Liver (tissue), 8 donors: ENCODE measurements at regions not wholly inside any gene's neighbourhood (a gene's known extent, or its start where the extent isn't known, plus 50 kb on each side); places are given as distances from the start of the nearest gene placed in this dataset.

ENCODE experiments used
- DNase-seq: peaks from one replicate; pipeline ENCODE4 v3.0.0-alpha.2; 2017; ENCODE audit warnings: low spot score
- H3K27ac ChIP-seq, 2 donors: one replicate each; pipeline ENCODE4 v1.7.0; 2013; ENCODE audit warnings: inconsistent platforms in 2 of 2, low read length in 2 of 2, control low read depth in 1 of 2, low read depth in 1 of 2, mild to moderate bottlenecking in 1 of 2
- H3K27me3 ChIP-seq, 4 donors: one replicate each; pipeline versions ENCODE4 v1.6.1 to v1.7.0; 2013; ENCODE audit warnings: low read length in 3 of 4, inconsistent platforms in 1 of 4, mild to moderate bottlenecking in 1 of 4, moderate library complexity in 1 of 4; ENCODE audit not compliant: control insufficient read depth in 4 of 4, insufficient read depth in 4 of 4
- H3K36me3 ChIP-seq, 4 donors: one replicate each; pipeline versions ENCODE4 v1.6.1 to v1.7.0; 2013; ENCODE audit warnings: low read length in 3 of 4, mild to moderate bottlenecking in 3 of 4, low read depth in 1 of 4, moderate library complexity in 1 of 4; ENCODE audit not compliant: control insufficient read depth in 4 of 4, insufficient read depth in 3 of 4
- H3K4me1 ChIP-seq, 4 donors: one replicate each; pipeline versions ENCODE4 v1.6.1 to v1.7.0; 2013; ENCODE audit warnings: low read length in 3 of 4, mild to moderate bottlenecking in 3 of 4, moderate library complexity in 1 of 4; ENCODE audit not compliant: control insufficient read depth in 4 of 4, insufficient read depth in 4 of 4
- H3K4me3 ChIP-seq, 3 donors: one replicate each; pipeline versions ENCODE4 v1.6.1 to v1.7.0; 2013; ENCODE audit warnings: low read length in 3 of 3, control low read depth in 1 of 3, low read depth in 1 of 3, mild to moderate bottlenecking in 1 of 3
- H3K9ac ChIP-seq, 2 donors: one replicate each; pipeline ENCODE4 v1.7.0; 2013; ENCODE audit warnings: low read length in 2 of 2, mild to moderate bottlenecking in 2 of 2, moderate library complexity in 2 of 2, control low read depth in 1 of 2, low read depth in 1 of 2
- H3K9me3 ChIP-seq, 4 donors: one replicate each; pipeline versions ENCODE4 v1.6.1 to v1.7.0; 2013; ENCODE audit warnings: low read length in 3 of 4; ENCODE audit not compliant: control insufficient read depth in 4 of 4
- EGR1 ChIP-seq, 2 donors: IDR thresholded peaks; 2 replicates each; pipeline ENCODE4 v1.6.1; 2016 to 2018; ENCODE audit warnings: antibody characterized with exemption in 2 of 2, low read depth in 2 of 2
- FOXA1 ChIP-seq: IDR thresholded peaks from 2 replicates; pipeline ENCODE4 v1.6.1; 2016; ENCODE audit warnings: antibody characterized with exemption
- FOXA2 ChIP-seq: IDR thresholded peaks from 2 replicates; pipeline ENCODE4 v1.6.1; 2016; ENCODE audit warnings: antibody characterized with exemption
- GABPA ChIP-seq, 2 donors: IDR thresholded peaks in 1 of 2; conservative IDR thresholded peaks in 1 of 2; 2 replicates each; pipeline ENCODE4 v1.6.1; 2016; ENCODE audit warnings: antibody characterized with exemption in 2 of 2, mild to moderate bottlenecking in 1 of 2, moderate library complexity in 1 of 2
- HNF4A ChIP-seq, 2 donors: conservative IDR thresholded peaks; 2 replicates each; pipeline ENCODE4 v1.6.1; 2016; ENCODE audit warnings: antibody characterized with exemption in 2 of 2, mild to moderate bottlenecking in 2 of 2
- HNF4G ChIP-seq: IDR thresholded peaks from 2 replicates; pipeline ENCODE4 v1.6.1; 2016; ENCODE audit warnings: antibody characterized with exemption
- JUND ChIP-seq, 2 donors: IDR thresholded peaks; 2 replicates each; pipeline ENCODE4 v1.6.1; 2016; ENCODE audit warnings: antibody characterized with exemption in 2 of 2
- NR2F2 ChIP-seq: IDR thresholded peaks from 2 replicates; pipeline ENCODE4 v1.6.1; 2016; ENCODE audit warnings: antibody characterized with exemption
- RAD21 ChIP-seq, 2 donors: IDR thresholded peaks; 2 replicates each; pipeline ENCODE4 v1.6.1; 2016; ENCODE audit warnings: antibody characterized with exemption in 2 of 2, mild to moderate bottlenecking in 2 of 2
- RXRA ChIP-seq, 2 donors: IDR thresholded peaks; 2 replicates each; pipeline ENCODE4 v1.6.1; 2017 to 2018; ENCODE audit warnings: antibody characterized with exemption in 2 of 2, mild to moderate bottlenecking in 1 of 2
- SP1 ChIP-seq: IDR thresholded peaks from 2 replicates; pipeline ENCODE4 v1.6.1; 2018; ENCODE audit warnings: antibody characterized with exemption, mild to moderate bottlenecking
- TAF1 ChIP-seq: conservative IDR thresholded peaks from 2 replicates; pipeline ENCODE4 v1.6.1; 2016; ENCODE audit warnings: antibody characterized with exemption, mild to moderate bottlenecking
- YY1 ChIP-seq: IDR thresholded peaks from 2 replicates; pipeline ENCODE4 v1.6.1; 2016; ENCODE audit warnings: antibody characterized with exemption, mild to moderate bottlenecking
- WGBS: extraction: QIAGEN DNeasy Blood & Tissue Kit; methylation state at CpG from one replicate; pipeline ENCODE4 v1.1.7; 2013; 5-methylcytosine and 5-hydroxymethylcytosine counted together
- TF ChIP-seq, protein P1 (sequence below): IDR thresholded peaks from 2 replicates; pipeline ENCODE4 v1.6.1; 2016; ENCODE audit warnings: antibody characterized with exemption
- TF ChIP-seq, protein P2 (sequence below): IDR thresholded peaks from 2 replicates; pipeline ENCODE4 v1.6.1; 2016; ENCODE audit warnings: antibody characterized with exemption
- TF ChIP-seq, protein P3 (sequence below): IDR thresholded peaks from 2 replicates; pipeline ENCODE4 v1.6.1; 2016; ENCODE audit warnings: antibody characterized with exemption
- TF ChIP-seq, protein P4 (sequence below): IDR thresholded peaks from 2 replicates; pipeline ENCODE4 v1.6.1; 2016; ENCODE audit warnings: antibody characterized with exemption, mild to moderate bottlenecking
- TF ChIP-seq, protein P5 (sequence below): fragments of 150-350 bp; IDR thresholded peaks from 2 replicates; pipeline ENCODE4 v1.5.1; 2017; ENCODE audit warnings: improper control_type of control experiment, low read depth, low read length; ENCODE audit not compliant: missing input control
- donor health status: healthy.
- donor health status: healthy.
- donor health status: healthy.
- donor health status: healthy.
- donor health status: healthy.

DNA sequence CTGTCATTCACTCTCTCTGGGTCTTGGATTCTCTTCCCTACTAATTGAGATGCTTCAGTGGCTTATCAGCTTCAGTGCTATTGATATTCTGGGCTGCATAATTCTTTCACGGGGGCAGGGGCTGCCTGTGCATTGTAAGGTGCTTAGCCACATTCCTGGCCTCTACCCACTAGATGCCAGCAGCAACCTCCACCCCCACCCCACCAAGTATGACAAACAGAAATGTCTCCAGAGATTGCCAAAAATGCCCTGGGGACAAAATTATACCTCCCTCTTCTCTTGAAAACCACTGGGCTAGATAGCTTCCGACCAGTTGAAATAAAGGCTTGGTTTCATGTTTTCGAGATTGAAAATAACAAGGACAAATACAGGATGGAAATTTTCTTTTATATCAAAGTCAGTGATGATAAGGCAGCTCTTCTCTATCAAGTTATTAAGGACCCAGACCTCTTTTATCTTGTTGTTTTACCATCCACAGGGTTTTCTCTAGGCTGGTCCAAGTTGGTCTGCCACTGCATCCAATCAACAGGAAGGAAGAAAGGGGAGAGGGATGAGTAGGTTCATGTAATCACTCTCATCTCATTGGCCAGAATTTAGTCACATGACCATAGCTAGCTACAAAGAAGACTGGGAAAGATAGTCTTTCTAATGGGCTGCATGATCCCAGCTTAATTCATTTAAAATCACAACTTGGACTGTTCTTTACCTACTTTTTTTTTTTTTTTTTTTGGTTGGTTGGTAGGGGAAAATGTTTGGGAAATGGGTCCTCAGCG lies 92.1 kb upstream of the RANBP3L start:
- H3K9me3 ChIP-seq: no peaks in the 10 kb centered on the region
- H3K36me3 ChIP-seq: no peaks in the 10 kb centered on the region
- no peak for TF ChIP-seq HNF4A (conservative IDR thresholded peaks at IDR 0.05)
- TF ChIP-seq, protein P1, sequence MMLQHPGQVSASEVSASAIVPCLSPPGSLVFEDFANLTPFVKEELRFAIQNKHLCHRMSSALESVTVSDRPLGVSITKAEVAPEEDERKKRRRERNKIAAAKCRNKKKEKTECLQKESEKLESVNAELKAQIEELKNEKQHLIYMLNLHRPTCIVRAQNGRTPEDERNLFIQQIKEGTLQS: no peak
- TF ChIP-seq, protein P2, sequence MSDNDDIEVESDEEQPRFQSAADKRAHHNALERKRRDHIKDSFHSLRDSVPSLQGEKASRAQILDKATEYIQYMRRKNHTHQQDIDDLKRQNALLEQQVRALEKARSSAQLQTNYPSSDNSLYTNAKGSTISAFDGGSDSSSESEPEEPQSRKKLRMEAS: no peak
- no peak for TF ChIP-seq SP1
- no peak for TF ChIP-seq NR2F2
- TF ChIP-seq, protein P3, sequence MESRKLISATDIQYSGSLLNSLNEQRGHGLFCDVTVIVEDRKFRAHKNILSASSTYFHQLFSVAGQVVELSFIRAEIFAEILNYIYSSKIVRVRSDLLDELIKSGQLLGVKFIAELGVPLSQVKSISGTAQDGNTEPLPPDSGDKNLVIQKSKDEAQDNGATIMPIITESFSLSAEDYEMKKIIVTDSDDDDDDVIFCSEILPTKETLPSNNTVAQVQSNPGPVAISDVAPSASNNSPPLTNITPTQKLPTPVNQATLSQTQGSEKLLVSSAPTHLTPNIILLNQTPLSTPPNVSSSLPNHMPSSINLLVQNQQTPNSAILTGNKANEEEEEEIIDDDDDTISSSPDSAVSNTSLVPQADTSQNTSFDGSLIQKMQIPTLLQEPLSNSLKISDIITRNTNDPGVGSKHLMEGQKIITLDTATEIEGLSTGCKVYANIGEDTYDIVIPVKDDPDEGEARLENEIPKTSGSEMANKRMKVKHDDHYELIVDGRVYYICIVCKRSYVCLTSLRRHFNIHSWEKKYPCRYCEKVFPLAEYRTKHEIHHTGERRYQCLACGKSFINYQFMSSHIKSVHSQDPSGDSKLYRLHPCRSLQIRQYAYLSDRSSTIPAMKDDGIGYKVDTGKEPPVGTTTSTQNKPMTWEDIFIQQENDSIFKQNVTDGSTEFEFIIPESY: no peak
- no peak for TF ChIP-seq EGR1 (IDR thresholded peaks at IDR 0.05; ENCODE audit: low read depth in 2 of 2)
- no peak for TF ChIP-seq RAD21 (IDR thresholded peaks at IDR 0.05)
- no peak for TF ChIP-seq HNF4G
- no peak for TF ChIP-seq FOXA2
- TF ChIP-seq, protein P4, sequence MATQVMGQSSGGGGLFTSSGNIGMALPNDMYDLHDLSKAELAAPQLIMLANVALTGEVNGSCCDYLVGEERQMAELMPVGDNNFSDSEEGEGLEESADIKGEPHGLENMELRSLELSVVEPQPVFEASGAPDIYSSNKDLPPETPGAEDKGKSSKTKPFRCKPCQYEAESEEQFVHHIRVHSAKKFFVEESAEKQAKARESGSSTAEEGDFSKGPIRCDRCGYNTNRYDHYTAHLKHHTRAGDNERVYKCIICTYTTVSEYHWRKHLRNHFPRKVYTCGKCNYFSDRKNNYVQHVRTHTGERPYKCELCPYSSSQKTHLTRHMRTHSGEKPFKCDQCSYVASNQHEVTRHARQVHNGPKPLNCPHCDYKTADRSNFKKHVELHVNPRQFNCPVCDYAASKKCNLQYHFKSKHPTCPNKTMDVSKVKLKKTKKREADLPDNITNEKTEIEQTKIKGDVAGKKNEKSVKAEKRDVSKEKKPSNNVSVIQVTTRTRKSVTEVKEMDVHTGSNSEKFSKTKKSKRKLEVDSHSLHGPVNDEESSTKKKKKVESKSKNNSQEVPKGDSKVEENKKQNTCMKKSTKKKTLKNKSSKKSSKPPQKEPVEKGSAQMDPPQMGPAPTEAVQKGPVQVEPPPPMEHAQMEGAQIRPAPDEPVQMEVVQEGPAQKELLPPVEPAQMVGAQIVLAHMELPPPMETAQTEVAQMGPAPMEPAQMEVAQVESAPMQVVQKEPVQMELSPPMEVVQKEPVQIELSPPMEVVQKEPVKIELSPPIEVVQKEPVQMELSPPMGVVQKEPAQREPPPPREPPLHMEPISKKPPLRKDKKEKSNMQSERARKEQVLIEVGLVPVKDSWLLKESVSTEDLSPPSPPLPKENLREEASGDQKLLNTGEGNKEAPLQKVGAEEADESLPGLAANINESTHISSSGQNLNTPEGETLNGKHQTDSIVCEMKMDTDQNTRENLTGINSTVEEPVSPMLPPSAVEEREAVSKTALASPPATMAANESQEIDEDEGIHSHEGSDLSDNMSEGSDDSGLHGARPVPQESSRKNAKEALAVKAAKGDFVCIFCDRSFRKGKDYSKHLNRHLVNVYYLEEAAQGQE: no peak
- no peak for TF ChIP-seq FOXA1
- no peak for TF ChIP-seq YY1
- TF ChIP-seq GABPA (IDR thresholded peaks at IDR 0.05 in 1 of 2, conservative IDR thresholded peaks at IDR 0.05 in 1 of 2): no peak
- no peak for TF ChIP-seq JUND (IDR thresholded peaks at IDR 0.05)
- no peak for TF ChIP-seq TAF1
- TF ChIP-seq, protein P5, sequence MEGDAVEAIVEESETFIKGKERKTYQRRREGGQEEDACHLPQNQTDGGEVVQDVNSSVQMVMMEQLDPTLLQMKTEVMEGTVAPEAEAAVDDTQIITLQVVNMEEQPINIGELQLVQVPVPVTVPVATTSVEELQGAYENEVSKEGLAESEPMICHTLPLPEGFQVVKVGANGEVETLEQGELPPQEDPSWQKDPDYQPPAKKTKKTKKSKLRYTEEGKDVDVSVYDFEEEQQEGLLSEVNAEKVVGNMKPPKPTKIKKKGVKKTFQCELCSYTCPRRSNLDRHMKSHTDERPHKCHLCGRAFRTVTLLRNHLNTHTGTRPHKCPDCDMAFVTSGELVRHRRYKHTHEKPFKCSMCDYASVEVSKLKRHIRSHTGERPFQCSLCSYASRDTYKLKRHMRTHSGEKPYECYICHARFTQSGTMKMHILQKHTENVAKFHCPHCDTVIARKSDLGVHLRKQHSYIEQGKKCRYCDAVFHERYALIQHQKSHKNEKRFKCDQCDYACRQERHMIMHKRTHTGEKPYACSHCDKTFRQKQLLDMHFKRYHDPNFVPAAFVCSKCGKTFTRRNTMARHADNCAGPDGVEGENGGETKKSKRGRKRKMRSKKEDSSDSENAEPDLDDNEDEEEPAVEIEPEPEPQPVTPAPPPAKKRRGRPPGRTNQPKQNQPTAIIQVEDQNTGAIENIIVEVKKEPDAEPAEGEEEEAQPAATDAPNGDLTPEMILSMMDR: no peak
- no peak for TF ChIP-seq RXRA (IDR thresholded peaks at IDR 0.05)
- H3K27me3 ChIP-seq: no peaks in the 10 kb centered on the region
- no peak overlapping the region for H3K4me3 ChIP-seq
- no peak overlapping the region for H3K9ac ChIP-seq
- DNase-seq: no peak
- H3K27ac ChIP-seq: no peak overlapping the region
- WGBS: 87% methylated on average over 4 of the region's 4 CpGs
- peaks cover 0 to 8% (median 0%) of the 10 kb centered on the region in 4 donors for H3K4me1 ChIP-seq
